Osteocyte (in vitro differentiated cells): ENCODE measurements at regions not wholly inside any gene's neighbourhood (a gene's known extent, or its start where the extent isn't known, plus 50 kb on each side); places are given as distances from the start of the nearest gene placed in this dataset.

Experiments used
- DNase-seq: peaks from one replicate; pipeline ENCODE4 v3.0.0; 2021; ENCODE audit warnings: mixed read lengths; ENCODE audit not compliant: unreplicated experiment; ENCODE audit errors: extremely low spot score
- H3K27ac Mint-ChIP-seq: one replicate; pipeline ENCODE4 v1.8.0; 2021; ENCODE audit warnings: mild to moderate bottlenecking, mixed read lengths; ENCODE audit not compliant: unreplicated experiment
- H3K27me3 Mint-ChIP-seq: one replicate; pipeline ENCODE4 v1.8.0; 2021; ENCODE audit warnings: mixed read lengths; ENCODE audit not compliant: unreplicated experiment
- H3K36me3 Mint-ChIP-seq: one replicate; pipeline ENCODE4 v1.8.0; 2021; ENCODE audit warnings: mixed read lengths; ENCODE audit not compliant: unreplicated experiment
- H3K4me1 Mint-ChIP-seq: one replicate; pipeline ENCODE4 v1.8.0; 2021; ENCODE audit warnings: mixed read lengths; ENCODE audit not compliant: unreplicated experiment
- H3K4me3 Mint-ChIP-seq: one replicate; pipeline ENCODE4 v1.8.0; 2021; ENCODE audit warnings: mild to moderate bottlenecking, moderate library complexity, mixed read lengths; ENCODE audit not compliant: unreplicated experiment
- H3K9me3 Mint-ChIP-seq: one replicate; pipeline ENCODE4 v1.8.0; 2021; ENCODE audit warnings: mixed read lengths; ENCODE audit not compliant: unreplicated experiment
- CTCF ChIP-seq: fragments of 200-600 bp; sonication (generic); IDR thresholded peaks from 2 replicates; pipeline ENCODE4 v1.5.0; 2021; ENCODE audit warnings: antibody characterized with exemption, mild to moderate bottlenecking, moderate library complexity

- TF ChIP-seq CTCF = no peak
- Mint-ChIP-seq H3K9me3 (no peaks in the 10 kb centered on the region), H3K27ac (no peak overlapping the region), H3K27me3 (no peaks in the 10 kb centered on the region), H3K4me1 (peaks cover 6% of the 10 kb centered on the region), H3K36me3 (no peaks in the 10 kb centered on the region), H3K4me3 (no peak overlapping the region)
- no peak for DNase-seq
These were observed 202.9 kb downstream of the RDH14 start for GRCh38 chr2:18357537-18357936.

GRCh38 chr2:18356676-18357075 is 203.8 kb downstream of the RDH14 start:
- Mint-ChIP-seq H3K27me3 (no peaks in the 10 kb centered on the region), H3K4me3 (no peak overlapping the region), H3K36me3 (no peaks in the 10 kb centered on the region), H3K27ac (no peak overlapping the region), H3K4me1 (peaks cover 6% of the 10 kb centered on the region), H3K9me3 (no peaks in the 10 kb centered on the region)
- no peak for DNase-seq
- no peak for TF ChIP-seq CTCF

- no peak overlapping the region for H3K4me3 Mint-ChIP-seq
- no peaks in the 10 kb centered on the region for H3K27me3 Mint-ChIP-seq
- peaks cover 4% of the 10 kb centered on the region for H3K4me1 Mint-ChIP-seq
- TF ChIP-seq CTCF = no peak
- no peaks in the 10 kb centered on the region for H3K36me3 Mint-ChIP-seq
- no peaks in the 10 kb centered on the region for H3K9me3 Mint-ChIP-seq
- H3K27ac Mint-ChIP-seq = no peak overlapping the region
- DNase-seq = no peak
These were observed 211.0 kb downstream of the RDH14 start for GRCh38 chr2:18349421-18349820.

GRCh38 chr2:18346874-18347273 is 213.6 kb downstream of the RDH14 start:
- Mint-ChIP-seq H3K4me3 (no peak overlapping the region), H3K36me3 (no peaks in the 10 kb centered on the region), H3K27ac (no peak overlapping the region), H3K4me1 (peaks cover 4% of the 10 kb centered on the region), H3K27me3 (no peaks in the 10 kb centered on the region), H3K9me3 (no peaks in the 10 kb centered on the region)
- TF ChIP-seq CTCF = no peak
- DNase-seq = no peak

GRCh38 chr2:18346344-18346743 is 214.1 kb downstream of the RDH14 start:
- TF ChIP-seq CTCF = no peak
- H3K4me1 Mint-ChIP-seq = peaks cover 4% of the 10 kb centered on the region
- H3K27me3 Mint-ChIP-seq = no peaks in the 10 kb centered on the region
- no peaks in the 10 kb centered on the region for H3K36me3 Mint-ChIP-seq
- no peaks in the 10 kb centered on the region for H3K9me3 Mint-ChIP-seq
- no peak overlapping the region for H3K4me3 Mint-ChIP-seq
- no peak for DNase-seq
- no peak overlapping the region for H3K27ac Mint-ChIP-seq
